Fibroblast of the aortic adventitia (primary cell): ENCODE measurements at regions not wholly inside any gene's neighbourhood (a gene's known extent, or its start where the extent isn't known, plus 50 kb on each side); places are given as distances from the start of the nearest gene placed in this dataset.

Experiments
- DNase-seq: peaks from one replicate; pipeline ENCODE4 v3.0.0-alpha.2; 2010; ENCODE audit warnings: low read depth
- H3K4me3 ChIP-seq: 2 replicates; pipeline ENCODE4 v1.5.1; 2011; ENCODE audit warnings: low read depth, mild to moderate bottlenecking, control low read depth, low read length, moderate library complexity
- TF ChIP-seq, protein P1 (sequence below): IDR thresholded peaks from 2 replicates; pipeline ENCODE4 v1.5.1; 2011; ENCODE audit warnings: mild to moderate bottlenecking, low read length, control low read depth, inconsistent platforms; ENCODE audit not compliant: insufficient read depth

DNA sequence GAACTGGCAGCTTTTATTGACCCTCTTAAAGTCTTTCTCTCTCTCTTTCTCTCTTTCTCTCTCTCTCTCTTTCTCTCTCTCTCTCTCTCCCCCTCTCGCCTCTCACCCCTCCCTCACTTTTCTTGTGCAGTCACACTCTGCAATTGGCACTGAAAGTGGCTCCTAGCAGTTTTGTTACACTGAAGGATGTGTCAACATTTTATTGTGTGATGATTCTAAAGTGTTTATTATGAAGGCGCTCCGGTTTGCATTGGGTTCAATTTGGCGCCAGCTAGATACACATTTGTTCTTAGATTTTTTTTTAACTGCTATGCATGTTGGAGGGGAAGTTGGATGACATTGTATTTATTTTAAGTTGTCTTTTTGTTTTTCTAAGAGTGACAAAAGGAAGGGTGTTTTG lies 64.0 kb upstream of the CHRM3 start:
- no peak for DNase-seq
- H3K4me3 ChIP-seq = no peak overlapping the region
- TF ChIP-seq, protein P1, sequence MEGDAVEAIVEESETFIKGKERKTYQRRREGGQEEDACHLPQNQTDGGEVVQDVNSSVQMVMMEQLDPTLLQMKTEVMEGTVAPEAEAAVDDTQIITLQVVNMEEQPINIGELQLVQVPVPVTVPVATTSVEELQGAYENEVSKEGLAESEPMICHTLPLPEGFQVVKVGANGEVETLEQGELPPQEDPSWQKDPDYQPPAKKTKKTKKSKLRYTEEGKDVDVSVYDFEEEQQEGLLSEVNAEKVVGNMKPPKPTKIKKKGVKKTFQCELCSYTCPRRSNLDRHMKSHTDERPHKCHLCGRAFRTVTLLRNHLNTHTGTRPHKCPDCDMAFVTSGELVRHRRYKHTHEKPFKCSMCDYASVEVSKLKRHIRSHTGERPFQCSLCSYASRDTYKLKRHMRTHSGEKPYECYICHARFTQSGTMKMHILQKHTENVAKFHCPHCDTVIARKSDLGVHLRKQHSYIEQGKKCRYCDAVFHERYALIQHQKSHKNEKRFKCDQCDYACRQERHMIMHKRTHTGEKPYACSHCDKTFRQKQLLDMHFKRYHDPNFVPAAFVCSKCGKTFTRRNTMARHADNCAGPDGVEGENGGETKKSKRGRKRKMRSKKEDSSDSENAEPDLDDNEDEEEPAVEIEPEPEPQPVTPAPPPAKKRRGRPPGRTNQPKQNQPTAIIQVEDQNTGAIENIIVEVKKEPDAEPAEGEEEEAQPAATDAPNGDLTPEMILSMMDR = no peak

DNA sequence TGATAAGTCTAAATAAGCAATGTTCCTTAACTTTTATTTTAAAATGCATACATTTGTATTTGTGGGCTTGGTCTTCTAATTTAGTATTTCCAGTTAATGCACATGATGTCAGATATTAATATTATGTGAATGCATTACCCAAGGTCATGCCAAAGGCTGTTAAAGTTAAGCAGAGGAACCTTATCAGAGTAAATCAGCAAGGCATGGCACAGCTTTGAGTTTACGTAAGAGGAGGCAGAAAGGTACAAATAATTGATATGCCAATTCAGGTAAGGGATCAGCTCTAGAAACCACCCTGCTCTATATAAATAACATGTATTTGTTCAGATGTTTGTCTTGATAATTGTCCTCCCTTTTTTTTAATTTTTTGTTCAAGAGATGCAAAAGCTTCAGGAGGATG lies 64.5 kb upstream of the CHRM3 start:
- TF ChIP-seq, protein P1 = no peak
- DNase-seq = no peak
- no peak overlapping the region for H3K4me3 ChIP-seq

DNA sequence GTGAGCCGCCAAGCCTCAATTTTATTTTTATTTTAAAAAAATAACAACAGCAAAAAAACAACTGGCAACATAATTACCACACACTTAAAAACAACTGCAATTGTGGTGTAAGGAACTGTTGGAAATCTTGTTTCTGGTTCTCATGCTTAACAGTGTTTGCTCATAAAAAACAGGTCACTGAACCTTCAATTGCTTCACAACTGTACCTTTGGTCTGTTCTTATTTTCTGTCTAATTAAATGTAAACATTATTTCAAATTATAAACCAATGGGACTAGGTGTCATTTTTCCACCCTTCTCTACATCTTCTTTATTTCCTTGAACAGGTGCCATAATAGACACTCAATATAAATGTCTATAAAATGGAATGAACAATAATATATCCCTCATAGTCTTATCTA lies 68.4 kb upstream of the CHRM3 start:
- TF ChIP-seq, protein P1 = no peak
- H3K4me3 ChIP-seq = no peak overlapping the region
- DNase-seq = no peak

DNA sequence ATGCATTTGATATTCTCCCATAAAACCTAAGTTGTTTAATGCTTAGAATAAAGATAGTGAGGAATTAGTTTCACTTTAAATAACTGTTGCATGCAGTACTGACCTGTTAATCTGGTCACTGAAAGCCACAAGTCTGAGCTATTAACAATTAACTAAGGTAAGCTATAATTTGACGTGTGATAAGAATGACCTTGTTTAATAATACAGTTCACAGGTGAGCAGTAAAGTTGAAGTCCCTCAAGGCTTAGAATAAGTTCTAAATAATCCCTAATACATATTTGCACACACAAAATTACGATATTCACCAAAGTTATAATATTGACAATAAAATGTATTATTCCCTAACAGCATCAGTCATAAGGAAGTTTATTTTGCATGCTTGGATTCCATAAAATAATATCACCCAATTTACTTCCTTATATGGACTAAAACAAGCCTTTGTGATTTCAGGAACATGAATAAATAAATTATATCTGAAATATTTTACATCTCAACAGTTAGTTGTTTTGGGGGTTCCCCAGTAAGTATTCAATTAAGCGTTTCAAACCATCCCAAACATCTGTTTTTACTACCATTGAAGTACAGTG lies 70.6 kb upstream of the CHRM3 start:
- H3K4me3 ChIP-seq = no peak overlapping the region
- TF ChIP-seq, protein P1 = no peak
- DNase-seq = no peak

DNA sequence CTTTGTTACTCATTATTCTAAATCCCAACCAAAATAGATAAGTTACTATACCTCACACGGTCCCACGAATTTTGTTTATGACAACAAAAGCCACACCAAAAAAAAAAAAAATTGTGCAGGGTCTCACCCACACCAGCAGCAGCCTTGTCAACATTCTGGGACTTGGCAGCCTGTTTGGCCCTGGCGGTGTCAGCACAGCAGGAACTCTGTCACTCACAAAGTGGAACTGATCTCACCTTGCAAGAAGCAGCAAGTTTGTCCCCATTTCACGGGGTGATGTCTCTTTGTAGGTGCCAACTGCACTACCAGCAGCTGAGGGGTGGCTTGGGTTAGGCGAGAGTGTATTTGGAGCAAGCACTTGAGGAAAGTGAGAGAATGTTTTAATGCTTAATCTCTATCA lies 75.0 kb upstream of the CHRM3 start:
- DNase-seq = no peak
- TF ChIP-seq, protein P1 = no peak
- no peak overlapping the region for H3K4me3 ChIP-seq

DNA sequence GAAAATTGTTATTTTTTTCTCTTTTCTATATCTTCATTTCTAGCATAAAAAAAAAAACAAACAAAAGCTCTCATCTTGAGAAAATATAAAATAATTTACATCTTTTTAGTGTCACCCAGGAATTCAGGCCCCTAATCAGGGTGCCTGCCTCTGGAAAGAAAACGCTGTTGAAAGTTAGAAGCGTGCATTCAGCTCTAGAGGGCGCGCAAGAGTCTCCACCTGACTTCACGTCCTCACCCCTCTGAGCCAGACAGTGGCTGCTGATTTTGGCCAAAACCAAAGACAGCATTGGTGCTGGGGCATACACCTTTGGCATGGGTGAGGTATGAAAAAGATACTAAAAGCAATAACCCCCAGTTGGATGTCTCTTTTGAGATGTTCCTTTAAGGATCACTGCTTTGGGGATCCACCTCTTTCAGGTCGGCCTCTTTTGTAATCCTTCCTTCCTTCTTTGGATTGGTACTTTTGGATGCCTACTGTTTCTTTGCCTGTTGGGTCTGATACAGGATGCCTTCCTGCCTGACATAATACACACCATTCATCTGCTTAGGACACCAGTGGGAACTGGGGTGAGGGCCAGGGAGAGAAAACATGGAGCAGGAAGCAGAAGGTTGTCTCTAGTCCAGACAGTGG lies 77.6 kb upstream of the CHRM3 start:
- TF ChIP-seq, protein P1 = no peak
- no peak for DNase-seq
- no peak overlapping the region for H3K4me3 ChIP-seq

DNA sequence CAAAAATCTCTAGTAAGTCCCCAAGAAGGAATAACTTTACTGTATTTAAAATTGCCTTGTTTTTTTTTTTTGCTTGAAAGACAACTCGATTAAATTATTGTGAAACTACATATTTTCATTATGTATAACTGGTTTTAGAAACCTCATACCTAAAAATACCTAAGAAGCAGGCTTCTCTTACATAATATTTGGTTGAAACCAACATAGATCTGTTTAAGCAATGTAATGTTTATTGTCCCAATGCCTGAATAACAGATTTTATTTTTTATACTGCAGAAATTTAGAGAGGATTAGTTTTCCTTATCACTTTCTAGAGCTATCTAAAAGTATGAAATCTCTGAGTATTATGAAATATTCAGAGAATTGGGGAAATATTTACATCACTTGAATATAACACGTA lies 78.5 kb upstream of the CHRM3 start:
- TF ChIP-seq, protein P1 = no peak
- no peak overlapping the region for H3K4me3 ChIP-seq
- no peak for DNase-seq
